Inflammatory macrophage treated with lipopolysaccharide for 1 hour (primary cell): ENCODE measurements at regions not wholly inside any gene's neighbourhood (a gene's known extent, or its start where the extent isn't known, plus 50 kb on each side); places are given as distances from the start of the nearest gene placed in this dataset.
A peak's percentile ranks its signal among the peaks of the same experiment; 100 is the strongest.

Experiments
- DNase-seq, 2 donors: peaks; one replicate each; pipeline ENCODE4 v3.0.0-alpha.2; 2020 to 2022

DNA sequence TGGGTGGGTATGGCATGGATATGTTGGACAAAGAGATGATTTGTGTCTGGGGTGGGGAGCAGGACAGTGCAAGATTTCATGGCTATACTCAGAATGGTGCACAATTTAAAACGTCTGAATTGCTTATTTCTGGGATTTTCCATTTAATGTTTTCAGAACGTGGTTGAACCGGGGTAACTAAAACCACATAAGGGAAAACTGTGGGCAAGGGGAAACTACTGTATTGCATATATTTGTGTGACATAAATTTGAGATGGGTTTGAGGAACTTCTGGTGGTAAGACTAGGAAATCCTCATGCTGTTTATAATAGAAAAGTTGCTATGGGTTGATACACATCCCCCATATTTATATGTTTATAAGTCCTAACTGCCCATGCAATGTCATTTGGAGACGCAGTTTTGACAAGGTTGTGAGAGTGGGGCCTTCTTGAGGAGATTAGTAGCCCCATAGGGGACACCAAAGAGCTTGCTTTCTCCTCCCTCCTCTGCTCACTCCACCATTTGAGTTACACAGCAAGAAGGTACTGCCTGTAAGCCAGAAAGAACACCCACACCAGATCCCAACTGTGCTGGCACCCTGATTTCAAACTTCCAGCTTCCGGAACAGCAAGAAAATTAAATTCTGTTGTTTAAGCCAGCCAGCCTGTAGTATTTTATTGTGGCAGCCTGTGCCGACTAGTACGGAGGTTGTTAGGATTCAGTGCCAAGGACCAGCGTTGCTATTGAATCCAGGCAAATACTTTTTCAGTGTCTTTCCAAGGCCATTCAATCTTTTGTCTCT is 2118.9 kb downstream of the MAT2B start:
- peak; percentile 79 to 82 for DNase-seq

DNA sequence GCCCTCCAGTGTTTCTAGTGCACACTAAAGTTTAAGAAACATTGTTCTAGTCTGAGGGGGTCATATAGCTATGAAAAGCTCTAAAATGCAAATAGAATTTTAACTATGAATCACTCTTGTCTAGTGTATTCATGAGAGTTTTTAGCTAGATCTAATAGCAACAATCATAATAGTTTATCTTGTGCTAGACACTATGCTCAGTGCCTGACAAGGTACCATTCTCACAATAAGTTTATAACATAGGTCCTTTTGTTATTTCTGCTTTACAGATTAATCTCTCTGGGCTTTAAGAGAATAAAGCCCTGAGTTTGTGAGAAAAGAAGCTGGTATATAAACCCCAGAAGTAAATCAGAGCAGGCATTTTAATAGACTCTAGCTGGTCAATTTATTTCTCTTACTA is 2120.7 kb downstream of the MAT2B start:
- no peak for DNase-seq

DNA sequence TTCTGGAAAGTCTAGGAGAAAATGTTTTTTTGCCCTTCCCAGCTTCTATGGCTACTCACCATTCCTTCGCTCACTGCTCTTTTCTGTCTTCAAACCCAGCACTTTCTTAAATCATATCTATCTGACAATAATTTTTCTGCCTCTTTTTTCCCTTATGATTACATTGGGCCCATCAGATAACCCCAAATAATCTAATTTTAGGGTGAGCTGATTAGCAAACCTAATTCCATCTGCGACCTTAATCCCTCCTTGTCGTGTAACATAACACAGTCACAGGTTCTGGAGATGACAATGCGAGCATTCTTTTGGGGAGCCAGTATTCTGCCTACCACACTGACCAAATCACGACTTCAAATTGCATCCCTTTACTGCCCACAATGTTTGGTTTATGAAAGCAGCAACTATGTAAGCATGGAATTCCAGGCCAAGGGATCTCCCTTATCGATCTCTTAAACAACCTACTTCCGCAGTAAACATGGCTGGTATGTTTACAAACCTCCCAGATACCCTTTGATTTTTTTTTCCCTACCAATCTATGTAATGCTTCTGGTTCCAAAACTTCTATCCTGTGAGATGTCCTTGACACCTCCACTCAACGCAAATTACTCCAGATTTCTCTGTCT is 2122.2 kb downstream of the MAT2B start:
- DNase-seq, result no peak

DNA sequence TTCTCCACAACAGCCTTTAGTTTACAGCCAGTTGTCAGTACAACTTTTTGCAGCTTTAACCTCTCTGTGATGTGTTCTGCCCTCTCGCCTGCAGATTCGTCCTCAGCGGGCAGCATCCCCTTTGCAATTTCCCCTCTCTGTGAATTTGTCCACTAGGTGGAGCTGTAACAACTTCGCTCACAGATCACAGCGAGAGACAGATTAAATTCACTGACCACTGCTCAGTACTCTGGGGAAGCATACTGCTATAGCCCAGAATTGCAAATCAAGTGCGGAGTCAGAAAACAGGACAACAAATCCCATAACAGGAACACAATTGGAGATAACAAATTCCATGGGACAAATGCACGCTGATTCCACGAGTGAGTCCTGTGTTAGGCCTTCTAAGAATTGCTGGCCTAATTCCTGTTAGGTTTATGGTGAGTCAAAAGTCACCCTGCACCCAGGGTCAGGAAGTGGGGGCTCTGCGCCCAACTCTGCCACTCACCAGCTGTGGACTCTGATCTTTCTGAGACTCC is 2124.9 kb downstream of the MAT2B start:
- DNase-seq, result peak; percentile 13 to 77

DNA sequence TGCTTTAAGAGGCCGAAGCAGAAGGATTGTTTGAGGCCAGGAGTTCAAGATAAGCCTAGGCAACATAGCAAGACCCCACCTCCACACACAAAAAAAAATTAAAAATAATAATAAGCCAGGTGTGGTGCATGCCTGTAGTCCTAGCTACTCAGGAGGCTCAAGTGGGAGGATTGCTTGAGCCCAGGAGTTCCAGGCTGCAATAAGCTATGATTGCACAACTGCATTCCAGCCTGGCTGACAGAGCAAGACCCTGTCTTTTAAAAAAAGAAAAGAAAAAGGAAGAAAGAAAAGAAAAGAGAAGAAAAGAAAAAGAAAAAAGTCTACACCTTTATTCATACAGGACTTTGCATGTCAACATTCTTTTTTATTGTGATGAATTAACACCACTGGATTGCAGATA is 2125.8 kb downstream of the MAT2B start:
- DNase-seq, result no peak

DNA sequence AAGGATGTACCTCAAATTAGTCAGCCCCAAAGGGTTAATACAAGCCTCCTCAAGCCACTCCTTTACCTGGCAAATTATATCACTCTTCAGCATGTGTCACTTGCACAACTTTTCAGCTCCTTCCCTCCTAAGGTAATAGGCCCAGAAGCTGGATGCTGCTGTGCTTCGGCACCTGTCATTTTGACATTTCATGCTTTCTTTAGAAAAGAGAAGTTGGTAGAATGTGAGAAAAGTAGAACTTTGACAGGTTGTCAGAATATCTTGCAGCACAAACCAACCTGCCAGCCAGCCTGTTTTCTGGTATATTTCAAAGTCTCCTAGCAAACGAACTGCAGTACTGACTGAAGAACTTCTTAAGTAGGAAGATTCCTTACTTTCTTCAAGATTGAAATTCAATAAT is 2136.9 kb downstream of the MAT2B start:
- DNase-seq, result no peak

DNA sequence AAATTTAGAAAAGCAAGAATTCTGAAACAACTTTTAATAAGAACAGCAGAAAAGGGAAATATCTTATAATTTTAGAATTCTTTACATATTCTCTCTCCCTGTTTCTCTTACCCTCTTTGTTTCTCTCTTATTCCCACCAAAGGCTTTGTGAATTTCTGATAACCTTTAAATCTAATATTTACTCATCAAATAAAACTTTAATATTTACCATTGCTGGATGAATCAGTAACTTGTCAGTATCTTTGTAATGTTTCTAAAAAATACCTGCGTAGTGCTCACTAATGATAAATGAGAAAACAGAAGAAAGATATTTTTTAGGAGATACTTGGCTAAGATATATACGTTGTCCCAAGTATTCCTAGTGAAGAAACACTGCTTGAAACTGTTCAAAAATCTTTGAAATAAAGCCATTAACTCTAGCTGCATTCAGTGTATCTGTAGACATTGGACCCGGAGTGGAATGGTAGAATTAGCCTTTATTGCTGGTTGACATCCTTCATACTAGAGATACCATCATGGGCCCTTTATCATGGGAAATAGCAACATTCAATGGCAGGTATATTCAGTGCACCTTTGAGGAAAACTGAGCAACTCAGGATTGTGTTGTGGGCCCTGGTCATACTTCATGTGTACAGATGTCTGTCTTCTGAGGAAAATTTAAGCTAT is 2160.4 kb downstream of the MAT2B start:
- no peak for DNase-seq

DNA sequence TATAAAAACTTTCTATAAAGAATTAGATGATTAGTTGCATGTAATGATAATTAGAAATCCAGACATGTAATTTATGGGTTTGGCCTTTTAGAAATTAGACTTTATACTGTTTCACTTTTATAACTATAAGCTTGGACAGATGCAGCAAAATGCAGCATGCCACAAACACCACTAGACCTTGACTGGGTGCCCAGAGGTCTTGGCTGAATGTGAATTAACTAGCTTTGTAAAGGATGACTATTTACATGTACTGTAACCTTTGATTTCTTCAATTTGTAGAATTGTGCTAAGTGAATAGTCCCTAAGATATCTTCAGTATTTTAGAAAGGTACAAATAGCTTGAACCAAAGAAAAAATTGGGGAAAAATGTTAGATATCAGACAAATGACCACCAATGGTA is 2168.1 kb downstream of the MAT2B start:
- no peak for DNase-seq

DNA sequence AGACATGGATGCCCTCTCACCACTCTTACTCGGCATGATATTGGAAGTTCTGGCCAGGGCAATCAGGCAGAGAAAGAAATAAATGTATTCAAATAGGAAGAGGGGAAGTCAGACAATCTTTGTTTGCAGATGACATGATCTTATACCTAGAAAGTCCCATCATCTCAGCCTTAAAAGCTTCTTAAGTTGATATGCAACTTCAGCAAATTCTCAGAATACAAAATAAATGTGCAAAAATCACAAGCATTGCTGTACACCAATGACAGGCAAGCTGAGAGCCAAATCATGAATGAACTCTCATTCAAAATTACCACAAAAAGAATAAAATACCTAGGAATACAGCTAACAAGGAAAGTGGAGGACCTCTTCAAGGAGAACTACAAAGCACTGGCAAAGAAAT is 2190.4 kb downstream of the MAT2B start:
- no peak for DNase-seq

DNA sequence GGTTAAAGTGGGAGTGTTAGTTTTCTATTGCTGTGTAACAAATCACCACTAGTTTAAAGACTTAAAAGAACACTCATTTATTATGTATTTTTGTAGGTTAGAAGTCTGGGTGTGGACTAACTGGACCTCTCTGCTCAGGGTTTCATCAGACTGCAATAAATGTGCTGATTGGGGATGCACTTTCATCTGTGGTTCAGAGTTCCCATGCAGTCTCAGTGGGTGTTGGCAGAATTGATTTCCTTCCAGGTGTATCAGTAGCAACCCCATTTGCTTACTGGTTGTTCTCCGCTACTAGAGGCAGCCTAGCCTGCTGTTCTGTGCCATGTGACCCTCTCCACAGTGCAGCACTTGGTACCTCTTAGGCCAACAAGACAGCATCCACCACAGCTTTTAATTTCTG is 2200.5 kb downstream of the MAT2B start:
- DNase-seq, result no peak

DNA sequence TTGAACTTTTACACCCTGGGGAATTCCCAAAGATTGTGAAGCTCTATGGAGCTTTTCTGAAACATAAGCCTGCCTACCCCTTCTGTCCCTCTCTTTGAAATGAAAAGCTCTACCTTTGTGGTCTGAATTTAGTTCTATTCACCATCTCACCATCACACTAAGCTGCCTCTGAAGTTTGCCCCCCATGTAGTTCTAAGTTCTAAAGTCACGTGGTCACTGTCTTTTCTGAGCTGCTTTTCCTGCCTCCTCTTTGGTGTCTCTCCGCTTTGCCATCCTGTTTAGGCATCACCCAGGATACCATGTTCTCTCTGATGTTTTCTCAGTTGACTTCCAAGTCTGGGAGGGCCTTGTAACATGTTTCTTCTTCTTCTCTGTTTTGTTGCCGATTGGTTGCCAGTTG is 2206.6 kb downstream of the MAT2B start:
- no peak for DNase-seq

DNA sequence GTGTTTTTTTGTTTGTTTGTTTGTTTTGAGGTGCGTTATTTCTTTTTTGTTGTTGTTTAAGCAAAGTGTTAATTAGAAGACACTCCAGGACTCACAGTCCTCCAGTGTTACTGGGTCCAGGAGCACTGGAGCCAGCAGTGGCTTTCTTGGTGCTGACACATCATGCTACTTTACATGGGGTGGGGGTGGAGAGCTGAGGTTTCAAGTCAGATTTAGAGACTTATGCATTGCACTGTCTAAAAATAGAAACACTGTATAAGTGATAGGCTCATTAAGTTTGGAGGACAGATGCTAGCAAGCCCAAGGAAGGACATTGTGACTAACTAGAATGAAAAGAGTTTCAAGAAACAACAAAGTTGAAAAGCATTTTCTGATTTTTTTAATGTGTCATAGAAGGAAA is 2209.2 kb downstream of the MAT2B start:
- DNase-seq, result no peak

DNA sequence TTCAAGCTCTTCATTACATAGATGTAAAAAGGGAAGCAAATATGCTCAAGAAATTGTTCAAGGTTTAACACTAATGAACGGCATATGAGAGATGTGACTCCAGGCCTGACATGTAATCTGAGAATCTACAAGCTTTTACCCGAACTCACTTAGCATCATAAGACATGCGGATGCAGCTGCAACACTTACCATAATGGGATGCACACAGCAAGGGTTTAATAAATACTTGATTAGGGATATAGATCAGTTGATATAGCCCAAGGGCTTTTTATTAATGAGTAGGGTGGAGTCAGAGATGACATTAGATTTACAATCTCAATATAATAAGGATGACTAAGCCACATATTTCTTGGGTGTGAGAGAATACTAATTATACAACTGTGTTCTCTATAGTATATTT is 2215.5 kb downstream of the MAT2B start:
- DNase-seq, result no peak

DNA sequence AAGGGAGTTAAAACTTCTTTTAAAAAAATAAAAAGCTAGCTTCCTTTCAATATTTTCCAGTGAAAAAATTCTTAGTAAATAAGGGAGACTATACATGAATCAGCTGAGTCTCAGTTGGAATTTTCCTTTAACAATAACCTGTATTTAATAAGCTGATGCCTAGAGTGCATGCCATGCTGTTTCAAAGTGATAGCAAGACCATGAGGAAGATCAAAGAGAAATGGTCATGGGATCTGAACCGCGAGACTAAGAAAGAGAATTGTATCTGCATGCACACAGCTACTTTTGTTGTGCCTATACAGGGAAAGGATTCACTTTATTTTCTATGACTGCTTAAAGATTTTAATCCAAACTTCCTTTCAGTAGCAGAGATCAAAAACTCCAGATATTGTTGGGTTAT is 2217.0 kb downstream of the MAT2B start:
- no peak for DNase-seq

DNA sequence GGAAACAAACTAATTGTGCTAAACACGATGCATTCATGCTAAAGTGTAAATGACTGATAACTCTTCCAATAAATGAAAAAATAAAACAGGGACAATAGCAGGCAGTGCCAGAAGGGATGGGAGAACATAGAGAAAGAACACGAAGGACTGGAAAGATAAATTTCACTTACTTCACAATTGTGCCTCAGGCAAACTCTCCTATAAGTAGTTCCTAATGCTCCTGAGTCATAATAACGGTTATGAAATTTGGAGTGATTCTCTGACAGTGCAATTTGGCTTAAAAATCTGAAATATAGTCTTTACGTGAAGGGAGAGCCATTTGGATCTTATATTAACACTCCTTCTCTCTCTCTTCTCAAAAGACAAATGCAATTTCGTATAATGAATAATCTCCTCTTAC is 2218.5 kb downstream of the MAT2B start:
- DNase-seq, result no peak

DNA sequence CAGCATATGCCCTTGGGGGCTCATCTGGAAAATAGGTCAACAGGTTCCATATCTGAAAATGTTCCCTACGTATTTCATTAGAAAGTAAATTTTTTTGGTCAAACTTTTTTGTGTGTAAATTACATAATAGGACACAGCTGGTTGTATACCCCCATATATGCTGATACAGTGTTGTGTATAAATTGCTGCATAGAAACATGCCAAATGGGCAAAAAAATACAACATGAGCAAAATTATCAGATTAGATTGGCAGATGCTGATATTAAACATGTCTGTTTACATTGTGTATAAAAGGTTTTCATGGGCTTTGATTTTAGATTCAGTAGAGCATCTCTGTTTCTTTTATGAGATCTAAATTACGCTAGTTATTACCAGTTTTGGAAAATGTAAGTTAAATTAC is 2223.0 kb downstream of the MAT2B start:
- no peak for DNase-seq

DNA sequence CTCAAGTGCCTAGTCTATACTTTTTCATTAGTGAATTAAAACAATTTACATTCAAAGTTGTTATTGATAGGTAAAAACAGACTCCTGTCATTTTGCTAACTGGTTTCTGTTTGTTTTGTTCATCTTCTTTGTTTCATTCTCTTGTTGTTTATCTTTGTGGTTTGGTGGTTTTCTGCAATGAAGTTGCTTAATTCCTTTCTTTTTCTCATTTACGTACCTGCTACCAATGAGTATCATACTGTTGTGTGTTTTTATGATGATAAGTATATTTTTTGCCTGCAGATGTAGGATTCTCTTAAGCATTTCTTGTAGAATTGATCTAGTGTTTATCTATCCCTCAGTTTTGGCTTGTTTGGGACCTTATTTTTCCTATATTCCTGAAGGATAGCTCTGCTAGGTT is 2230.0 kb downstream of the MAT2B start:
- DNase-seq, result no peak

DNA sequence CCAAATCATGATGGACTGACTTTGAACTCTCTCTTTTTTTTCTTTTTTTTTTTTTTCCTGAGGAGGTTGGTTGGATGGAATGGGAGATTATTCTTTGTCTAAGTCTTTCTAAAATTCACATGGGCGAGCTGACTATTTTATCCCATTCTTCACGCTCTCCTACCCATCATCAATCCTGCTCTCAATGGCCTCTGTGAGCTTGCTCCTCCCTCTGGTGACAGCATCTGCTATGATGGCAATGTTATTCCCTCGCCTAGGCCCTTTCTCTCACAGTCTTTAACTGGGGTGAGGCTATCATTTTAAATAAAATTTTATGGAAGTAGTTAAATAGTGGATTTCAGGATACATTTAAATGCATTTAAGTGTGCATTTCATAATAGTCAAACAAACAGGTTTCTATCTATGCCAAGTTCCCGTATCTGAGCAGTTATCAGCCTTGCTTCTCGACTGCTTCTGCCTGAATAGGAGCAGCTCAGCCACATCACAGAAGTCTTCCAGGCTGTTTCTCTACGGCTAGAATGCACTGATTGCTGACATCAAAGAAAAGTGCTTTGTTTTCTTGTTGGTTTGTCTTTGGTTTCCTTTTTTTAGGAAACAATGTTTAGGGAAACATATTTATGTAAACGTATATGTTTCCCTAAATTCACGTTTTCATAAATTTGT is 2233.8 kb downstream of the MAT2B start:
- DNase-seq, result no peak

DNA sequence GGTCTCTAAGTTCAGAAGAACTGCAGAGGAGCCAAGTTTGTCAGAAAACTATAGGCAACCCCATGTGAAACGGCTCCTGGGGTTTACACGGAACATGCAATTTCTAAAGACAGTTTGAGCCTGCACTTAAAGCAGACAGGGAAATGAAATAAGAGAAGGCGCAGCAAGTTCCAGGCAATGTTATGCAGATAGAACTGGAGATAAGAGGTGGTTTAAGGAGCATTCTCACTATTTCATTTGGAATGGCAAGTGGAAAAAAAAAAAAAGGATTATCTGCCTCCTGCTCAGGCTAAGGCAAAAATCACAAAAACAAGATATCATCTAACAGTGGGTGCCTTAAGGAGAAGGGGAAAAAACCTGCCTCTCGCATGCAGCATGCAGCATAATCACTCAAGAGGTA is 2252.4 kb downstream of the MAT2B start:
- no peak for DNase-seq

DNA sequence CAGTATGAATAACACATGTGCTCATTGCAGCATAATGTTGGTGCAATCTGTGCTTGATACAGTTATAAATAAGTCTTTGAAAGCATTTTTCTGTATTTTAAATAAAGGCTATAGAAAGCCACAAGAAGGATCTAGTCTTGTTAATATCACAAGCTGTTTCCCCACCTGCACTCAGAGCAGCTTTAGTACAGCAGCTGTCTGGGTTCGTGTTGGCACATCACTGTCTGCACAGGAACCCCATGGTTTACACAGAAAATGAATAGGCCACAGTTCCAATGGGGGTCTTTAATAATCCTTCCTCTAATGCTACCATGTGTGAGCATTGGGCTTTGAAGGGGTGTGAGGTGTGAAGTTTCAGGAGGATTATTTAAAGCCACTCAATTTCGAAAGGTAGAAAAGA is 2269.7 kb downstream of the MAT2B start:
- no peak for DNase-seq

DNA sequence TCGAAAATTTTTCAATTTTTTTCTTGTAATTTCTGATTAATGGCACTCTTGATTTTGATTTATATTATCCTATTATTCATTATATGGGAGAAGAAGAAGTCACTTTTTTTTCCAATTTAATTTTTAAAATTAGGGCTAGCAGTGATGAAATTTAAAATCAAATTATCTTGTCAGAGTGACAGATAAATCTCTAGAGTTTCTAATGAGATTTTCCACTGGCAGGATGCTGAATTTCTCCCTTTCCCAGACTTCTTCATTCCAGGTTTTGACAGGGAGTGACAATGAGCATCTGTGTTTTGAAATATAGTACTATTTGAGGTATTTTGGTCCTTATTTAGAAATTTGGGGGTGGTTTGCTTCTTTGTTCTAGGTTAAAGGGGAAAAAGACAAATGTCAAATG is 2274.1 kb downstream of the MAT2B start:
- DNase-seq, result no peak

DNA sequence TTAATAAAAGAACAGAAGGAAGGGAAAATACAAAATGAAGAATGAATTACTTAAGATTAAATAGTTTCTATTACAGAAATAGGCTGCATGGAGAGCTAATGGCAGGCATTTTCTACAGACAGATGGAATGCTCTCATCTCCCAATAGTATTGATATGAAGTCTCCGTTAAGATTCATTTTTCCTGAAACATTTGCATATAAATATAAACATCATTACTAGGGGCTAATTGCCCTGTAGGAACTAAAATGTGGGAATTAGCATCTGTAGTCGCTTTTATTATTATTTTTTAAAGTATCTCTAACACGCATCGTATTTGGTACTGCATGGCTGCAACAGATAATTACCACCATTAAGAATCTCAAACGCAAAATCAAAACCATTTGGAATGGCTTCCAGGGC is 2275.5 kb downstream of the MAT2B start:
- DNase-seq, result no peak

DNA sequence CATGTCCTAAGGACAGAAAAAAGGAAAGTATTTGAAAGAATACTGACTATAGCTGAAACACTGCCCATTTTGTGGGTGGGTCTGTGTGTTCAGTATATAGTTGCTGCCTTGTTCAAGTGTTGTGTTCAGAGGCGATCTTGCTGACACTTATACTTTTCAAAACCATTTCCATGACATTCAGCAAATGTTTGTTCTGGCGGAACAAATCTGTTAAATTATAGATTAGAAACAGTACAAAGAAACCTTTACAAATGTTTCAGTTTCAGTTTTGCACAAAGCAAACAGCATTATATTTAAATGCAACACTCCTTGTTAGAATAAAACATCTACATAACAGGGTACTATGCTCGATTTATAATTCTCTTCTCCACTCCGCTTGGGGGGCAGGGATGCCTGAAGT is 2276.3 kb downstream of the MAT2B start:
- no peak for DNase-seq

DNA sequence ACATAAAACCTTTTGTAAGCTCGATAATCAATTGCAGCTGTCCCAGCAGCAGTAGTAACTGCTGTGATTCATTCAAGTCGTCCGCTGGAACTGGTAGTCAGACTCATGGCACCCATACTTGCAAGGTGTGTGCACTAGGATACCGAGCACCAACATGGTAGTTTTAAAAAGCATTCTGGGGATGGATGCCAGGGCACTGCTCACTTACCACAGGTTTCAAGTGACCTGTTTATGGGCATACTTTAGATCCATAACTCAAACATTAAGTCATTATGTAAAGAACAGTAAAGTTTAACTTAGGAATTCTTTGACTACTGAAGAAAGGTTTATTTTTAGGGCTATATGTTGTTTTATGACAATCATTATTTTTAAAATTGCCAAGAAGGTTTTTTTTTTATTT is 2277.6 kb downstream of the MAT2B start:
- DNase-seq, result no peak
